Stimulated activated CD8-positive, alpha-beta memory T cell treated with anti-CD3 and anti-CD28 coated beads, Interleukin-4, amount 100 ng/mL, for 48 hours (primary cell): ENCODE measurements at regions not wholly inside any gene's neighbourhood (a gene's known extent, or its start where the extent isn't known, plus 50 kb on each side); places are given as distances from the start of the nearest gene placed in this dataset.

Experiments used
- DNase-seq: peaks from one replicate; pipeline ENCODE4 v3.0.0-alpha.2; 2020

GRCh38 chr2:234334756-234335155 lies 162.1 kb downstream of the ARL4C start:
- DNase-seq = no peak

- DNase-seq = no peak
These were observed 162.7 kb downstream of the ARL4C start for GRCh38 chr2:234334151-234334550.

GRCh38 chr2:234333168-234334130 lies 163.4 kb downstream of the ARL4C start:
- DNase-seq = no peak

- no peak for DNase-seq
These were observed 164.9 kb downstream of the ARL4C start for GRCh38 chr2:234331966-234332365.

- no peak for DNase-seq
These were observed 165.3 kb downstream of the ARL4C start for GRCh38 chr2:234331566-234331965.

- DNase-seq = no peak
These were observed 166.0 kb downstream of the ARL4C start for GRCh38 chr2:234330902-234331301.

GRCh38 chr2:234329202-234329960 lies 167.5 kb downstream of the ARL4C start:
- no peak for DNase-seq

GRCh38 chr2:234328444-234328990 lies 168.4 kb downstream of the ARL4C start:
- no peak for DNase-seq

GRCh38 chr2:234326694-234327093 lies 170.2 kb downstream of the ARL4C start:
- no peak for DNase-seq

GRCh38 chr2:234324116-234324515 lies 172.8 kb downstream of the ARL4C start:
- DNase-seq = no peak

GRCh38 chr2:234322766-234323465 lies 174.0 kb downstream of the ARL4C start:
- no peak for DNase-seq

- DNase-seq = no peak
These were observed 176.8 kb downstream of the ARL4C start for GRCh38 chr2:234320066-234320465.

- no peak for DNase-seq
These were observed 178.5 kb downstream of the ARL4C start for GRCh38 chr2:234318361-234318760.

GRCh38 chr2:234313558-234313957 lies 183.3 kb downstream of the ARL4C start:
- DNase-seq = no peak

- no peak for DNase-seq
These were observed 186.7 kb downstream of the ARL4C start for GRCh38 chr2:234310166-234310565.

- DNase-seq = no peak
These were observed 187.4 kb downstream of the ARL4C start for GRCh38 chr2:234309431-234309830.

GRCh38 chr2:234308813-234309195 lies 188.1 kb downstream of the ARL4C start:
- peak; percentile 77 for DNase-seq

- DNase-seq = no peak
These were observed 188.6 kb downstream of the ARL4C start for GRCh38 chr2:234308073-234308812.

- no peak for DNase-seq
These were observed 189.4 kb downstream of the ARL4C start for GRCh38 chr2:234307322-234307961.

- no peak for DNase-seq
These were observed 190.3 kb downstream of the ARL4C start for GRCh38 chr2:234306426-234307173.

- DNase-seq = no peak
These were observed 191.0 kb downstream of the ARL4C start for GRCh38 chr2:234305846-234306245.
